Keratinocyte (primary cell): ENCODE measurements at regions not wholly inside any gene's neighbourhood (a gene's known extent, or its start where the extent isn't known, plus 50 kb on each side); places are given as distances from the start of the nearest gene placed in this dataset.

Experiments used
- DNase-seq: peaks from one replicate; pipeline ENCODE4 v3.0.0-alpha.2; 2011; ENCODE audit warnings: low read depth, missing footprints, low spot score
- FAIRE-seq: peaks from 2 replicates; lab custom pipeline; 2011; peaks lifted over from hg19 to GRCh38; lab: Jason Lieb, UNC
- H2AFZ ChIP-seq: 2 replicates; pipeline ENCODE4 v1.6.0; 2012; ENCODE audit warnings: low read length, control low read depth, inconsistent platforms; ENCODE audit not compliant: control insufficient read depth
- H3K27ac ChIP-seq: 2 replicates; pipeline ENCODE4 v1.5.1; 2011; ENCODE audit warnings: low read length; ENCODE audit not compliant: control insufficient read depth, insufficient read depth
- H3K27me3 ChIP-seq: 3 replicates; pipeline ENCODE4 v1.6.0; 2011; ENCODE audit warnings: low read length; ENCODE audit not compliant: control insufficient read depth, insufficient read depth; ENCODE audit errors: extremely low read depth
- H3K36me3 ChIP-seq, 2 experiments: 2 replicates in 1 of 2; 3 replicates in 1 of 2; pipeline ENCODE4 v1.5.1; 2011; ENCODE audit warnings: low read length in 2 of 2, mild to moderate bottlenecking in 1 of 2; ENCODE audit not compliant: control insufficient read depth in 2 of 2, insufficient read depth in 2 of 2; ENCODE audit errors: extremely low read depth in 1 of 2
- H3K4me1 ChIP-seq: 3 replicates; pipeline ENCODE4 v1.5.1; 2011; ENCODE audit warnings: low read length; ENCODE audit not compliant: control insufficient read depth, insufficient read depth; ENCODE audit errors: extremely low read depth
- H3K4me2 ChIP-seq: 3 replicates; pipeline ENCODE4 v1.6.0; 2011; ENCODE audit warnings: low read depth, low read length; ENCODE audit not compliant: control insufficient read depth, insufficient read depth; ENCODE audit errors: extremely low read depth
- H3K4me3 ChIP-seq, 3 experiments: fragments of 200-600 bp in 1 of 3; sonication (generic) in 1 of 3; 2 replicates in 2 of 3; 3 replicates in 1 of 3; pipeline ENCODE4 v1.5.1; 2011 to 2016; ENCODE audit warnings: low read length in 3 of 3, mild to moderate bottlenecking in 3 of 3, control low read depth in 2 of 3, inconsistent platforms in 1 of 3, low read depth in 1 of 3, mixed read lengths in 1 of 3, mixed run types in 1 of 3, moderate library complexity in 1 of 3; ENCODE audit not compliant: control insufficient read depth in 2 of 3, insufficient read depth in 2 of 3; ENCODE audit errors: extremely low read depth in 1 of 3
- H3K79me2 ChIP-seq: 2 replicates; pipeline ENCODE4 v1.6.0; 2012; ENCODE audit warnings: low read length; ENCODE audit not compliant: control insufficient read depth, insufficient read depth
- H3K9ac ChIP-seq: 3 replicates; pipeline ENCODE4 v1.6.0; 2011; ENCODE audit warnings: low read length; ENCODE audit not compliant: control insufficient read depth, insufficient read depth; ENCODE audit errors: extremely low read depth
- H3K9me1 ChIP-seq: 3 replicates; pipeline ENCODE4 v1.6.0; 2011; ENCODE audit warnings: low read length; ENCODE audit not compliant: control insufficient read depth, insufficient read depth; ENCODE audit errors: extremely low read depth
- H3K9me3 ChIP-seq: 2 replicates; pipeline ENCODE4 v1.5.1; 2012; ENCODE audit warnings: low read depth, low read length; ENCODE audit not compliant: control insufficient read depth
- H4K20me1 ChIP-seq: 3 replicates; pipeline ENCODE4 v1.6.0; 2011; ENCODE audit warnings: low read length; ENCODE audit not compliant: control insufficient read depth, insufficient read depth; ENCODE audit errors: extremely low read depth
- CTCF ChIP-seq, 3 experiments: IDR thresholded peaks in 1 of 3; conservative IDR thresholded peaks in 1 of 3; optimal IDR thresholded peaks in 1 of 3; 2 replicates in 2 of 3; 3 replicates in 1 of 3; pipeline versions ENCODE3 to v1.5.1; 2011; ENCODE audit warnings: low read length in 3 of 3, mild to moderate bottlenecking in 3 of 3, moderate library complexity in 2 of 3, control low read depth in 1 of 3, inconsistent platforms in 1 of 3; ENCODE audit not compliant: insufficient read depth in 2 of 3; ENCODE audit errors: extremely low read depth in 1 of 3
- EZH2 ChIP-seq: IDR thresholded peaks from one replicate; pipeline ENCODE4 v1.6.1; 2012; ENCODE audit warnings: inconsistent platforms, mild to moderate bottlenecking, low read length, moderate library complexity
- dilution Hi-C: fragments of 300-500 bp; cut with MboI; formaldehyde crosslinking; loops from one replicate; pipeline ENCODE4 v1.7.0; 2020; ENCODE audit warnings: low sequenced_read_pairs; ENCODE audit not compliant: extremely low pct_ligation_motif_present

DNA sequence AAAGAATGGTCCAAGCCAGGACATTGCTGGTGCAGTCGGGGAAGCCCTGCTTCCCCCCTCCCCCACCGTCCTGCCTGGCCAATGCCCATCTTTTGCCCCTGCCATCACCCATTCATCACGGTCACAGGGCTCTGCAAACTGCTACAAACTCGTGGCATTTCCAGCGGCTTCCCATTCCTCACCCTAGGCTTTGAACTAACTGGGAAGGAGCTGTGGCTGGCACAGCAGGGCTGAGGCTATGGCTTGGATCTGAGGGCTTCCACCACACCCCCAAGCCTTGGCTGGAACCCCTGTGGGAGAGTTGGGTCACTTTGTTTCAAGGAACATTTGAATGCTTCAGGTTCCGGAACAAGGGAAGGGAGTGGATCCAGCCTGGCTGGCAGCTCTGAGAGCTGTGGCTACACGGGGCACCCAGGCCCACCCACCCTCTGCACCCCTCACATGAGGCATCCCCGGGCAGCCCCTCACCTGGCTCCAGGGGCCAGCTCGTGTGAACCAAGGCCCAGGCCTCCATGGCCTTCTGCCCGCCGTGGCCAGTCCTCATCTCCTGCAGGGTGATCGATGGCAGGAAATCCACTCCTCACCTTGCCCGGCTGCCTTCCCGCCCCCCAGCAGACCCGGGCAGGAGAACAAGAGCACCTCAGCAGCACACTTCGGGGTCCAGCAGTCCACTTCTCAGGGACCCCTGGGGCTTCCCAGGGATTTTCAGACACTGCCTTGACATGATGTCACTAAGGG lies 58.8 kb upstream of the OTOS start:
- no peaks in the 10 kb centered on the region for H4K20me1 ChIP-seq
- no peaks in the 10 kb centered on the region for H3K4me1 ChIP-seq
- H3K9me1 ChIP-seq = no peaks in the 10 kb centered on the region
- dilution Hi-C loops = no loop called here
- TF ChIP-seq CTCF (optimal IDR thresholded peaks at IDR 0.05 in 1 of 3, IDR thresholded peaks at IDR 0.05 in 1 of 3, conservative IDR thresholded peaks at IDR 0.05 in 1 of 3; ENCODE audit: extremely low read depth in 1 of 3, insufficient read depth in 2 of 3, low read length in 3 of 3) (no peak), EZH2 (no peak)
- H3K27me3 ChIP-seq = peaks cover 62% of the 10 kb centered on the region
- no peaks in the 10 kb centered on the region for H3K36me3 ChIP-seq
- no peaks in the 10 kb centered on the region for H3K79me2 ChIP-seq
- DNase-seq (no peak), FAIRE-seq (no peak)
- H2AFZ ChIP-seq = no peak overlapping the region
- H3K27ac ChIP-seq = no peak overlapping the region
- no peak overlapping the region for H3K4me3 ChIP-seq
- H3K4me2 ChIP-seq = no peak overlapping the region
- no peak overlapping the region for H3K9ac ChIP-seq
- H3K9me3 ChIP-seq = no peaks in the 10 kb centered on the region

GRCh38 chr2:240200230-240201051 lies 60.0 kb upstream of the OTOS start:
- Histone ChIP-seq H3K4me3 (no peak overlapping the region), H3K79me2 (no peaks in the 10 kb centered on the region), H3K27ac (no peak overlapping the region), H3K36me3 (no peaks in the 10 kb centered on the region), H3K9ac (no peak overlapping the region), H4K20me1 (no peaks in the 10 kb centered on the region), H3K4me1 (peaks cover 9% of the 10 kb centered on the region), H3K4me2 (no peak overlapping the region), H3K27me3 (peaks cover 68% of the 10 kb centered on the region), H2AFZ (no peak overlapping the region), H3K9me1 (no peaks in the 10 kb centered on the region), H3K9me3 (no peaks in the 10 kb centered on the region)
- dilution Hi-C loops = no loop called here
- no peak for DNase-seq
- no peak for TF ChIP-seq CTCF (optimal IDR thresholded peaks at IDR 0.05 in 1 of 3, IDR thresholded peaks at IDR 0.05 in 1 of 3, conservative IDR thresholded peaks at IDR 0.05 in 1 of 3; ENCODE audit: extremely low read depth in 1 of 3, insufficient read depth in 2 of 3, low read length in 3 of 3)
- TF ChIP-seq EZH2 = no peak
- FAIRE-seq = no peak
